ENCODE measurements at regions not wholly inside any gene's neighbourhood (a gene's known extent, or its start where the extent isn't known, plus 50 kb on each side); places are given as distances from the start of the nearest gene placed in this dataset.

DNA sequence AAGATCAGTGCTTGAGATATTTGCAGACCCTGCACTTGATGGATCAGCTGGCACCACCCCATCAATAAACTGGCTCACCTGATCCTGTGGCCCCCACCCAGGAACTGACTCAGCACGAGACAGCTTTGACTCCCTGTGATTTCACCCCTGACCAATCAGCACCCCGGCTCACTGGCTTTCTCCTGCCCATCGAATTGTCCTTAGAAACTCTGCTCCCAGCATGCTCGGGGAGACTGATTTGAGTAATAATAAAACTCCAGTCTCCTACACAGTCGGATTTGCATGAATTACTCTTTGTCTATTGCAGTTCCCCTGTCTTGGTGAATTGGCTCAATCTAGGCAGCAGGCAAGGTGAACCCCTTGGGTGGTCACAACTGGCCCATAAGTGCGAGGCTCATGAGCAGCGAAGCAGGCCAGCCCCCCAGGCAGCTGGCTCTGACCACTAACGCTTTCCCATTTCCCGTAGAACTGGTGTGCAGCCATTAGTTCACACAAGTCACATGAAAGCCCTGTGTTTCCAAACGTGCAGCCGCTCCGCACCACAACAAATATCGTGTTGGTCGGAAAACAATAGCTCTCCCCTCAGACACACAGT, 79.6 kb downstream of the RSPH3 start:
- no peak for ATAC-seq
- H3K9me3 Mint-ChIP-seq = no peaks in the 10 kb centered on the region
- H3K27ac Mint-ChIP-seq = no peak overlapping the region
- DNase-seq = no peak
- H3K27me3 Mint-ChIP-seq = no peaks in the 10 kb centered on the region
- H3K4me1 Mint-ChIP-seq = peaks cover 21% of the 10 kb centered on the region
- H3K4me3 Mint-ChIP-seq = no peak overlapping the region

DNA sequence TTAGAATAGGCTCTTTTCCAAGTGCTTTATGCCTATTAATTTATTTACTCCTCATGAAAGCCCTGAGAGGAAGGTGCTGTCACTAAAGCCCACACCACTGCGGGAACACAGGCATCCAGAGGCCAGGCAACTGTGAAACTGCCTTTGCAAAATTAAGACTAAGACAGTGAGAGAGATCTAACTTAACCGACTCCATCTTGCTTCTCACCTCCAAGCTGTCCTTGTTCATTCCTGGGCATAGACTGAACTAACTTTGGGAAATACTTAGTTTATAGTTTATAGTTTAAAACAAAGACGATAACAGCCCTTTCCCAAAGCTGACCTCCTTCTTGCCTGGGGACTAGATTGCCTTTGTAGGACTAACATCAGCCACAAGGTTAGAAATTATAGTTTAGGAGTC, 80.1 kb downstream of the RSPH3 start:
- no peak overlapping the region for H3K27ac Mint-ChIP-seq
- H3K4me3 Mint-ChIP-seq = no peak overlapping the region
- no peaks in the 10 kb centered on the region for H3K9me3 Mint-ChIP-seq
- no peaks in the 10 kb centered on the region for H3K27me3 Mint-ChIP-seq
- H3K4me1 Mint-ChIP-seq = peaks cover 26% of the 10 kb centered on the region
- ATAC-seq (no peak), DNase-seq (no peak)

- ATAC-seq = no peak
- Mint-ChIP-seq H3K4me1 (peaks cover 55% of the 10 kb centered on the region), H3K4me3 (no peak overlapping the region), H3K9me3 (peaks cover 4 to 6% of the 10 kb centered on the region in 2 donors), H3K27ac (no peak overlapping the region), H3K27me3 (no peaks in the 10 kb centered on the region)
- no peak for DNase-seq
These were observed 83.4 kb downstream of the RSPH3 start for GRCh38 chr6:158916617-158917016.

GRCh38 chr6:158914923-158915322, 85.1 kb downstream of the RSPH3 start:
- Mint-ChIP-seq H3K4me3 (no peak overlapping the region), H3K9me3 (peaks cover 4 to 6% of the 10 kb centered on the region in 2 donors), H3K4me1 (peaks cover 66% of the 10 kb centered on the region), H3K27me3 (no peaks in the 10 kb centered on the region), H3K27ac (no peak overlapping the region)
- no peak for ATAC-seq
- DNase-seq = no peak

- H3K4me1 Mint-ChIP-seq = peaks cover 68% of the 10 kb centered on the region
These were observed 86.4 kb downstream of the RSPH3 start for GRCh38 chr6:158913580-158913979.

DNA sequence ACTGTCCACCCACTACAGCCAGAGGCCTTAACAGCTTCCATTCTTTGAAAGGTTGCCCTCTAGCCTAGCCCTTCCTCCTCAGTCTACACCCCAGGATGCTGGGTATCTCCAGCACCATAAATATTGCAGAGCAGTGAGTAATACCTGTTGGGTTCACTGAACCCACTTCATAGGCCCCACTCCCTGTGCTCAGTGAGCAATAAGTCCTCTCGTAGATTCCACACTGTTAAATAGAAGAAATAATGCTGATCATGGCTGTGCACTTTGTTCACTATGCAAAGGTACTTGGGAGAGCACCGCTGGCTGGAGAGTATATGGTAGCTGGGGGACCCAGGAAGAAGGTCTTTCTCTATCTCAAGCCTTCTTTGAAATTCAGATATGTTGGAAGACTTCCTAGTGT, 87.3 kb downstream of the RSPH3 start:
- Mint-ChIP-seq H3K4me1 (peaks cover 61% of the 10 kb centered on the region), H3K9me3 (peaks cover 4 to 6% of the 10 kb centered on the region in 2 donors), H3K27ac (no peak overlapping the region), H3K4me3 (peak overlapping the region in 1 of 2 donors; percentile 75), H3K27me3 (no peaks in the 10 kb centered on the region)
- peak in 1 of 2 donors; percentile 7 for DNase-seq
- ATAC-seq = peak; percentile 75

More at GRCh38 chr6:158913580-158913979, 86.4 kb downstream of the RSPH3 start:
- Mint-ChIP-seq H3K9me3 (peaks cover 4 to 6% of the 10 kb centered on the region in 2 donors), H3K27me3 (no peaks in the 10 kb centered on the region), H3K27ac (no peak overlapping the region), H3K4me3 (no peak overlapping the region)
- ATAC-seq = no peak
- DNase-seq = no peak

GRCh38 chr6:158911746-158912480, 88.1 kb downstream of the RSPH3 start:
- ATAC-seq = peak; percentile 82
- no peaks in the 10 kb centered on the region for H3K27me3 Mint-ChIP-seq
- DNase-seq = peak; percentile 39 to 52
- H3K27ac Mint-ChIP-seq = peak overlapping the region; percentile 81 to 94
- H3K9me3 Mint-ChIP-seq = peaks cover 6 to 8% of the 10 kb centered on the region in 2 donors
- H3K4me1 Mint-ChIP-seq = peaks cover 54% of the 10 kb centered on the region
- H3K4me3 Mint-ChIP-seq = peak overlapping the region; percentile 62 to 75

DNA sequence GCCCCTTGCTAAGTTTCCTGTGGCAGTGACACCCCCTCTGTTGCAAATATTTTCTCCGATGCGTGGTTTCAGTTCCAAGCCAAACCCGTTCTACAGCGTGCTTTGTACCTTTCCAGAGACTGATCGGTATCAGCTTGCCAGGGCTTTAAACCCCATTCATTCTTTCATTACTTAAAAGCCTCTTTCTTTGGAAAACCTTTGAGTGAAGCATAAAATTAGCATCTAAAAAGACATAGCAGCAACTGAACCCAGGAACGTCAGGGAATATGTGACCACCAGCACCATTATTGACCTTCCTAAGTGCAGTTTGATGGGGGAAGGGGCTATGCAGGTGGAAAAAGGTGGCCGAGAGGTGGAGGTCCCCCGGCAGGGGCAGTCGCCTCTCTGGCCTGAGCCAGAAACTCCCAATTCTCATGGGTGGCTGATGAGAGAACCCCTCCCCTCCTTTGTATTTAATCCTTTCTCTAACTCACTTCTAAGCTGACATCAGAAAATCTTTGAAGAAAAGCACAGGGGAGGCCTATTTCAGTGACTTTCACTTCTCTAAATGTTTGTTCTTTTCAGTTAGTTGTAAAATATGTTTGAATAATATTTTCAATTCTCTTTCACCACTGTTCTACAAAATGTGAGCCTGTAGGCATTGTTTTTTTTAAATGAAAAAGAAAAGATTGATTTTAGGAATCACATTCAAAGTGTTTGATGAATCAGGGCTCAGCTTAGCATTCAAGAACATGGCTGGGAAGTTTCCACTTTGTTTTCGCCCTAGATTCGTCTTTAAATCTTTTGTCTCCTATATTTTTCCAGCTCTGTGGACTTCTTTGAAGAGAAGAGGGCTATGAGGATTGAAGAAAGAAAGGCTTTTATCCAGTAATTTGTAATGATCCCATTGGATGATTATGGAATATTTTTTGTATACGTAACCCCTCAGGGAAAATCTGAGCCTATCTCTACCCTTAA, 89.2 kb downstream of the RSPH3 start:
- peaks cover 15 to 16% of the 10 kb centered on the region in 2 donors for H3K9me3 Mint-ChIP-seq
- H3K27ac Mint-ChIP-seq = peak overlapping the region in 1 of 2 donors; percentile 87
- H3K4me1 Mint-ChIP-seq = peaks cover 54% of the 10 kb centered on the region
- H3K27me3 Mint-ChIP-seq = no peaks in the 10 kb centered on the region
- peak overlapping the region; percentile 57 to 69 for H3K4me3 Mint-ChIP-seq
- no peak for ATAC-seq
- no peak for DNase-seq

- peaks cover 48% of the 10 kb centered on the region for H3K4me1 Mint-ChIP-seq
- H3K27me3 Mint-ChIP-seq = no peaks in the 10 kb centered on the region
- no peak for ATAC-seq
- no peak for DNase-seq
- peak overlapping the region in 1 of 2 donors; percentile 21 for H3K4me3 Mint-ChIP-seq
- no peak overlapping the region for H3K27ac Mint-ChIP-seq
- peaks cover 23 to 24% of the 10 kb centered on the region in 2 donors for H3K9me3 Mint-ChIP-seq
These were observed 90.1 kb downstream of the RSPH3 start for GRCh38 chr6:158909938-158910337.

GRCh38 chr6:158908606-158909005, 89.4 kb upstream of the EZR start:
- no peak for ATAC-seq

GRCh38 chr6:158907931-158908330, 88.8 kb upstream of the EZR start:
- H3K4me3 Mint-ChIP-seq = no peak overlapping the region
- no peak overlapping the region for H3K27ac Mint-ChIP-seq
- peaks cover 32% of the 10 kb centered on the region for H3K4me1 Mint-ChIP-seq
- no peak for ATAC-seq
- DNase-seq = no peak
- peaks cover 21 to 30% of the 10 kb centered on the region in 2 donors for H3K9me3 Mint-ChIP-seq
- no peaks in the 10 kb centered on the region for H3K27me3 Mint-ChIP-seq

More at GRCh38 chr6:158908606-158909005, 89.4 kb upstream of the EZR start:
- Mint-ChIP-seq H3K9me3 (peaks cover 22 to 30% of the 10 kb centered on the region in 2 donors), H3K27ac (no peak overlapping the region), H3K4me3 (no peak overlapping the region), H3K4me1 (peaks cover 39% of the 10 kb centered on the region), H3K27me3 (no peaks in the 10 kb centered on the region)
- no peak for DNase-seq

DNA sequence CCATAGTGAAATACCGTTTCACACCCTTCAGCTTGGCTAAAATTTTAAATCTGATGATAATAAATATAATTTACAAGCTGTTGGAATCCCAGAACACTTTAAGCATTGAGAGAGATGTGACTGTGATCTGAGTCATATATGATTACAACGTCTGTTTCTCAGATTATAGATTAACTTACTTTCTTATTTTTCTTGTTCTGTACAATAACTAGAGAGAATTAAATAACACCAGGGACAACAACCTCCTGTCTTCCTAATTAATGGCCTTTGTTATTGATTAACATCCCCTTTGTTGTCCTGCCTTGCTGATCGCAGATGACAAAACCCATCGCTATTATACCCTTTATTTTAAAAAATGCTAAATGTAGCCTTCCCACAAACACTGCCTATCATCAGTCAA, 87.8 kb upstream of the EZR start:
- DNase-seq = no peak
- H3K4me3 Mint-ChIP-seq = no peak overlapping the region

GRCh38 chr6:158905277-158905676, 86.1 kb upstream of the EZR start:
- peaks cover 5% of the 10 kb centered on the region for H3K4me1 Mint-ChIP-seq
- H3K27ac Mint-ChIP-seq = no peak overlapping the region
- no peak for ATAC-seq
- no peak for DNase-seq
- H3K4me3 Mint-ChIP-seq = no peak overlapping the region
- peaks cover 21 to 27% of the 10 kb centered on the region in 2 donors for H3K9me3 Mint-ChIP-seq
- no peaks in the 10 kb centered on the region for H3K27me3 Mint-ChIP-seq

More for the DNA sequence above, 87.8 kb upstream of the EZR start:
- Mint-ChIP-seq H3K9me3 (peaks cover 21 to 27% of the 10 kb centered on the region in 2 donors), H3K4me1 (peaks cover 22% of the 10 kb centered on the region), H3K27me3 (no peaks in the 10 kb centered on the region), H3K27ac (no peak overlapping the region)
- ATAC-seq = no peak

DNA sequence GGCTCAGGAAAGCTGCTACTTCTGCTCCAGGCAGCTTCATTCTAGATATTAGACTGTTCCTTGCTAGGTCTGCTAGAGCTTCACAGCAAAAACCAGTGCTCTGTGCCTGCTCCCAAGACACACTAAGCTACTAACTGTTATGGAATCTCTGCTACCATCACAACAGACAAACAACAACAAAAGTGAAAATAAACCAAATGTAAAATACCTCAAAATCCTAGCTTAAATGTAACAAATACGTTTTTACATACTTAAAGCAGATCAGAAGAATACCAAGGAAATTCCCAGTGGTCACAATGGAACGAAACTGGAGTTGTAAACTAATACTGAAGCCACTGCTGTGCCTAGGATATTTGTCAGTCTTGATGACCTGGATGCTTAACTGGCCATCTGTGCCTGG, 84.6 kb upstream of the EZR start:
- peaks cover 21 to 27% of the 10 kb centered on the region in 2 donors for H3K9me3 Mint-ChIP-seq
- ATAC-seq = no peak

GRCh38 chr6:158900663-158901312, 81.6 kb upstream of the EZR start:
- Mint-ChIP-seq H3K27me3 (no peaks in the 10 kb centered on the region), H3K4me1 (no peaks in the 10 kb centered on the region), H3K9me3 (peaks cover 12 to 14% of the 10 kb centered on the region in 2 donors), H3K27ac (no peak overlapping the region), H3K4me3 (no peak overlapping the region)
- no peak for DNase-seq
- no peak for ATAC-seq

More for the DNA sequence above, 84.6 kb upstream of the EZR start:
- no peak overlapping the region for H3K27ac Mint-ChIP-seq
- H3K27me3 Mint-ChIP-seq = no peaks in the 10 kb centered on the region
- H3K4me3 Mint-ChIP-seq = no peak overlapping the region
- no peak for DNase-seq
- no peaks in the 10 kb centered on the region for H3K4me1 Mint-ChIP-seq
